ENCODE measurements at regions not wholly inside any gene's neighbourhood (a gene's known extent, or its start where the extent isn't known, plus 50 kb on each side); places are given as distances from the start of the nearest gene placed in this dataset.
"Not testable (repeated sequence)": the region's sequence is repeated elsewhere in the genome, so short reads cannot be mapped to it uniquely, and the experiment has no call there.

- TF ChIP-seq GABPA (IDR thresholded peaks at IDR 0.05 in 1 of 2, conservative IDR thresholded peaks at IDR 0.05 in 1 of 2); CTCF (IDR thresholded peaks at IDR 0.05; ENCODE audit: low read depth, low read length, missing input control); SP1 (IDR thresholded peaks at IDR 0.05); YY1 (IDR thresholded peaks at IDR 0.05); FOXA1 (IDR thresholded peaks at IDR 0.05); EGR1 (IDR thresholded peaks at IDR 0.05; ENCODE audit: low read depth in 2 of 2); JUND (IDR thresholded peaks at IDR 0.05); RXRA (IDR thresholded peaks at IDR 0.05); TAF1 (conservative IDR thresholded peaks at IDR 0.05); RAD21 (IDR thresholded peaks at IDR 0.05): not testable (repeated sequence)
- TF ChIP-seq, protein P1, sequence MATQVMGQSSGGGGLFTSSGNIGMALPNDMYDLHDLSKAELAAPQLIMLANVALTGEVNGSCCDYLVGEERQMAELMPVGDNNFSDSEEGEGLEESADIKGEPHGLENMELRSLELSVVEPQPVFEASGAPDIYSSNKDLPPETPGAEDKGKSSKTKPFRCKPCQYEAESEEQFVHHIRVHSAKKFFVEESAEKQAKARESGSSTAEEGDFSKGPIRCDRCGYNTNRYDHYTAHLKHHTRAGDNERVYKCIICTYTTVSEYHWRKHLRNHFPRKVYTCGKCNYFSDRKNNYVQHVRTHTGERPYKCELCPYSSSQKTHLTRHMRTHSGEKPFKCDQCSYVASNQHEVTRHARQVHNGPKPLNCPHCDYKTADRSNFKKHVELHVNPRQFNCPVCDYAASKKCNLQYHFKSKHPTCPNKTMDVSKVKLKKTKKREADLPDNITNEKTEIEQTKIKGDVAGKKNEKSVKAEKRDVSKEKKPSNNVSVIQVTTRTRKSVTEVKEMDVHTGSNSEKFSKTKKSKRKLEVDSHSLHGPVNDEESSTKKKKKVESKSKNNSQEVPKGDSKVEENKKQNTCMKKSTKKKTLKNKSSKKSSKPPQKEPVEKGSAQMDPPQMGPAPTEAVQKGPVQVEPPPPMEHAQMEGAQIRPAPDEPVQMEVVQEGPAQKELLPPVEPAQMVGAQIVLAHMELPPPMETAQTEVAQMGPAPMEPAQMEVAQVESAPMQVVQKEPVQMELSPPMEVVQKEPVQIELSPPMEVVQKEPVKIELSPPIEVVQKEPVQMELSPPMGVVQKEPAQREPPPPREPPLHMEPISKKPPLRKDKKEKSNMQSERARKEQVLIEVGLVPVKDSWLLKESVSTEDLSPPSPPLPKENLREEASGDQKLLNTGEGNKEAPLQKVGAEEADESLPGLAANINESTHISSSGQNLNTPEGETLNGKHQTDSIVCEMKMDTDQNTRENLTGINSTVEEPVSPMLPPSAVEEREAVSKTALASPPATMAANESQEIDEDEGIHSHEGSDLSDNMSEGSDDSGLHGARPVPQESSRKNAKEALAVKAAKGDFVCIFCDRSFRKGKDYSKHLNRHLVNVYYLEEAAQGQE (IDR thresholded peaks at IDR 0.05), result not testable (repeated sequence)
- TF ChIP-seq, protein P2, sequence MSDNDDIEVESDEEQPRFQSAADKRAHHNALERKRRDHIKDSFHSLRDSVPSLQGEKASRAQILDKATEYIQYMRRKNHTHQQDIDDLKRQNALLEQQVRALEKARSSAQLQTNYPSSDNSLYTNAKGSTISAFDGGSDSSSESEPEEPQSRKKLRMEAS (IDR thresholded peaks at IDR 0.05), result not testable (repeated sequence)
- TF ChIP-seq, protein P3, sequence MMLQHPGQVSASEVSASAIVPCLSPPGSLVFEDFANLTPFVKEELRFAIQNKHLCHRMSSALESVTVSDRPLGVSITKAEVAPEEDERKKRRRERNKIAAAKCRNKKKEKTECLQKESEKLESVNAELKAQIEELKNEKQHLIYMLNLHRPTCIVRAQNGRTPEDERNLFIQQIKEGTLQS (IDR thresholded peaks at IDR 0.05), result not testable (repeated sequence)
Measured at GRCh38 chr15:30700006-30700597, 74.2 kb downstream of the ARHGAP11B start.

Measured in liver (tissue), 3 donors.